GM12874 (cell line): ENCODE measurements at regions not wholly inside any gene's neighbourhood (a gene's known extent, or its start where the extent isn't known, plus 50 kb on each side); places are given as distances from the start of the nearest gene placed in this dataset.

Experiments
- TF ChIP-seq, protein P1 (sequence below): IDR thresholded peaks from 2 replicates; pipeline ENCODE4 v1.5.1; 2011; ENCODE audit warnings: low read depth, mild to moderate bottlenecking, control low read depth, low read length, moderate library complexity; ENCODE audit not compliant: insufficient read depth

DNA sequence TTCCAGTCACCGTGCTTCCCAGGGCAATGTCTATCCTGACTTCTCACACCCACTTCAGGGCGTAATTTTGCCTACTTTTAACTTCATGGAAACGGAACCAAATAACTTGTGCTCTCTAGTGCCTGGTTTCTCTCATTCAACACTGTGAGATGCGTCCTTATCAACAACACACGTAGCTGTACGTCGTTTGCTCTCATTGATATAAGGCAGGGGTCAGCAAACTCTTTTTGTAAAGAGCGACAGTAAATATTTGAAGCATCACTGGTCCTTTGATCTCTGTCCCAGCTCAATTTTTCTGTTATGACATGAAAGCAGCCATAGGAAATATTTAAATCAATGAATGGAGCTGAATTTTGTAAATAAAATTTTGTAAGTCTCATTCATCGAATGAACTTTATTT, 239.3 kb upstream of the KCNG1 start:
- TF ChIP-seq, protein P1, sequence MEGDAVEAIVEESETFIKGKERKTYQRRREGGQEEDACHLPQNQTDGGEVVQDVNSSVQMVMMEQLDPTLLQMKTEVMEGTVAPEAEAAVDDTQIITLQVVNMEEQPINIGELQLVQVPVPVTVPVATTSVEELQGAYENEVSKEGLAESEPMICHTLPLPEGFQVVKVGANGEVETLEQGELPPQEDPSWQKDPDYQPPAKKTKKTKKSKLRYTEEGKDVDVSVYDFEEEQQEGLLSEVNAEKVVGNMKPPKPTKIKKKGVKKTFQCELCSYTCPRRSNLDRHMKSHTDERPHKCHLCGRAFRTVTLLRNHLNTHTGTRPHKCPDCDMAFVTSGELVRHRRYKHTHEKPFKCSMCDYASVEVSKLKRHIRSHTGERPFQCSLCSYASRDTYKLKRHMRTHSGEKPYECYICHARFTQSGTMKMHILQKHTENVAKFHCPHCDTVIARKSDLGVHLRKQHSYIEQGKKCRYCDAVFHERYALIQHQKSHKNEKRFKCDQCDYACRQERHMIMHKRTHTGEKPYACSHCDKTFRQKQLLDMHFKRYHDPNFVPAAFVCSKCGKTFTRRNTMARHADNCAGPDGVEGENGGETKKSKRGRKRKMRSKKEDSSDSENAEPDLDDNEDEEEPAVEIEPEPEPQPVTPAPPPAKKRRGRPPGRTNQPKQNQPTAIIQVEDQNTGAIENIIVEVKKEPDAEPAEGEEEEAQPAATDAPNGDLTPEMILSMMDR, result no peak

DNA sequence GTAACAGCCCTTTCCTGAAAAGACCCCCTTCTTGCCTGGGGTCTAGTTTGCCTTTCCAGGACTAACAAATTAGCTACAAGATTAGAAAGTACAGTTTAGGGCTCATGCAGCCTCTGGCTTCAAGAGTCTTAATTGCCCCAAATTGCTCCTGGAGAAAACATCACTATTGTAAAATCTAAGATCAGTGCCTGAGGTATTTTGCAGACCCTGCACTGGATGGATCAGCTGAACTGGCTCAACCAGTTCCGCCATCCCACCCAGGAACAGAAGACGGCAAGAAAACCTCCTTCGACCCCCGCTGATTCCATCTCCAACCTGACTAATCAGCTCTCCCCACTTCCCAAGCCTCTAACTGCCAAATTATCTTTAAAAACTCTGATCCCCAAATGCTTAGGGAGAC, 236.5 kb upstream of the KCNG1 start:
- TF ChIP-seq, protein P1, result no peak

DNA sequence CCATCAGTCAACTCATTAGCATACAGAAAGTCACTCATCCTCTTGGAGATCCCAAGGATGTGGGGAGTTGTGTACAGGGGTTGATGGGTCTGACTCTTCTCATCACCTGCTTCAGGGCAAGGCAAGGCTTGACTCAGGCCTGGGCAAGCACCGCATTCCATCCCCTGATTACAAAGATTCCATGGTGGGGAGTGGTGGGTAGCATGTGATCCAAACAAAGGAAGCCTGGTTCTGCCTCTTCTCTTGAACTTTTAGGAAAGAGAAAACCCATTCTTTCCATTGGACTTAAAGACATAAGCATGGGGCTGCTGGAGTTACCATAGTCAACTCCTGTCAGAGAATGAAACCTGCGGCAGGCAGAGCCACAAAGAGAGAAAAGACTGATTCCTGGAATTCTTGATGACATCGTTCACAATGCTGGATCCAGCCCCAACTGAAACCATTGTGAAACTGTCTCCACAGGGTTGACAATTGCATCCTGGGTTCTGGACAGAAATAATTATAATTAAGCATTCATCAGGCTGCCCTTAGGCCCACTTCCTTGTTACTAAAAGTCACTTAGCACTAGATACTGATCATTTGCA, 235.8 kb upstream of the KCNG1 start:
- TF ChIP-seq, protein P1, result no peak

DNA sequence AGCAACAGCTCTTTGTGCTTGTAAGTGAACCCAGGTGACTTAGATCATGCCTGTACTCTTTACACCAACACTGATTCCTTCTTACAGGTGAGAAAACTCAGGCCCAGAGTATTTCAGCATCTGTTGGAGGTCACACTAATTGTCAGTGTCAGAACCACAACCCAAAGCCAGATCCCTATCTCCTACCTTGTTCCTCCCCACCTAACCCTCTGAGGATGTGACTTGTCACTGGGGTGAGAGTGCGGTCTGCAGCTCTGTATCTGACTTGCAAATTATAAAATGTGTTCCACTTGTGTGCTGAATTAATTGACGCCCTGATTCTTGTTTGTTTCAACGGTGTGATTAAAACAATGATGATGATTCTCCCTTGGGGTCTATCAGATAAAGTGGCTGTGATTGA, 232.5 kb upstream of the KCNG1 start:
- TF ChIP-seq, protein P1, result no peak

DNA sequence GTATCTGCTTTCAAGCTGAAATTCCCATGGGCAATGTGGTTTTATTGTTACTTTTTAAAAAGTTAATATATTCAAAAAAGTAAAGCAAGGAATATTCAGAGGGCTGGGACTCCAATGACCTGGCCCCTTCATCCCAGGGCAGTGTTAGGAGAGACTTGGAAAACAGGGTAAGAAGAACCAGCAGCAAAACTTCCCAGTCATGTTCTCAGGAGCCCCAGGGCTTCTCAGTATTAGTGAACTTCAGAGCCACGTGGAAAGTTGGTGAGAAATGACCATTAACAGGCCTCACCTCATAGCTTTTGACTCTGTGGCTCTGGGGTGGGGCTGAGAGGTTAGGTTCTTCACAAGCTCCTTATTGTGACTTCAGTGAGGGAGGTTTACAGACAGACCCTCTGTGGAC, 230.4 kb upstream of the KCNG1 start:
- TF ChIP-seq, protein P1, result no peak

DNA sequence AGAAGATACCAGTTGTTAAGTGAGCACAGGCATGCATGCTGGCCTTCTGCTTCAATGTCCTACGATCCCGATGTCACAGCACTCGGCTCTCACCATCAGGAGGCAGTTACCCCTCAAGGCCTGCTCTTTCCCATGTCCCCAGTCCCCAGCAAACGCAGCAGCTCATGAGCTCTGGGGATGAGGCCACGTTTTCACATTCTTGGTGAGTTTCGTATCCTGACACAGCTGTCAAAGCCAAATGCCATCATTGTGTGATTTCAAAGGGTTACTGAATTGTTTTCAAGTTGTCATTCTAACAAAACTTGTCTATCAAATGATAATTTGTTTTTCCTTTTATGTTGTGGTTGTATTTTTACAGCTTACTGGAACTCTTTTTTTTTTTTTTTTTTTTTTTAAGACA, 226.9 kb upstream of the KCNG1 start:
- TF ChIP-seq, protein P1, result no peak

DNA sequence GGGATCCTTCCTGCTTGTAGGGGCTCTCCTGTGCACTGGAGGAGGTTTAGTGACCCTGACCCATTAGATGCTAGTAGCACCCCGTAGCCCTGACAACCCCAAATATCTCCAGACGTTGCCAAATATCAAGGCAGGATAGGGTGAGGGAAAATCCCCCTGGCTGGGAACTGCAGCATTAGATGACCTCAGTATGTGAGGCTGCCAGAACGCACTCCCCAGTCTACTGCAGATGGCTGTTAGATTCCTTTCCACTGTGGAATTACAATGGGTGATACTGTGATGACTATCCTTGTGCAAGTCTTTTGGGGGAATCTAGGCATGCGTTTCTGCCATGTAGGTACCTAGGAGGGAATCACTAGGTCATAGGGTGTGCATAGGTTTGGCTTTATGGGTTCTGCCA, 226.3 kb upstream of the KCNG1 start:
- TF ChIP-seq, protein P1, result no peak
